KMS-11 (cell line): ENCODE measurements at regions not wholly inside any gene's neighbourhood (a gene's known extent, or its start where the extent isn't known, plus 50 kb on each side); places are given as distances from the start of the nearest gene placed in this dataset.

Experiments
- H2AFZ ChIP-seq: fragments of 200-600 bp; sonication (generic); 2 replicates; pipeline ENCODE4 v1.6.1; 2016; ENCODE audit warnings: antibody characterized with exemption, mixed run types, low read depth
- H3K27ac ChIP-seq: fragments of 200-600 bp; sonication (generic); 2 replicates; pipeline ENCODE4 v1.6.1; 2016; ENCODE audit warnings: mild to moderate bottlenecking, mixed run types
- H3K27me3 ChIP-seq: fragments of 200-600 bp; sonication (generic); 2 replicates; pipeline ENCODE4 v1.6.1; 2017; ENCODE audit warnings: mild to moderate bottlenecking, low read depth, mixed run types, moderate library complexity; ENCODE audit not compliant: insufficient read depth
- H3K36me3 ChIP-seq: fragments of 200-600 bp; sonication (generic); 2 replicates; pipeline ENCODE4 v1.6.1; 2017; ENCODE audit warnings: mild to moderate bottlenecking, mixed run types; ENCODE audit not compliant: insufficient read depth
- H3K4me1 ChIP-seq: fragments of 200-600 bp; sonication (generic); 2 replicates; pipeline ENCODE4 v1.6.1; 2016; ENCODE audit warnings: mild to moderate bottlenecking, low read depth, mixed run types; ENCODE audit not compliant: poor library complexity, severe bottlenecking
- H3K4me2 ChIP-seq: fragments of 200-600 bp; sonication (generic); 2 replicates; pipeline ENCODE4 v1.7.0; 2016; ENCODE audit warnings: mild to moderate bottlenecking, mixed run types
- H3K4me3 ChIP-seq: fragments of 200-600 bp; sonication (generic); IDR thresholded peaks from 2 replicates; pipeline ENCODE4 v1.6.1; 2017; ENCODE audit warnings: low read depth, low read length, mixed read lengths; ENCODE audit not compliant: insufficient read depth
- H3K79me2 ChIP-seq: fragments of 200-600 bp; sonication (generic); 2 replicates; pipeline ENCODE4 v1.6.1; 2016; ENCODE audit warnings: low read depth, mixed run types; ENCODE audit not compliant: insufficient read depth
- H3K9ac ChIP-seq: fragments of 200-600 bp; sonication (generic); 2 replicates; pipeline ENCODE4 v1.6.1; 2016; ENCODE audit warnings: mild to moderate bottlenecking, mixed run types
- H4K20me1 ChIP-seq: fragments of 200-600 bp; sonication (generic); 2 replicates; pipeline ENCODE4 v1.6.1; 2016; ENCODE audit warnings: mild to moderate bottlenecking, mixed run types; ENCODE audit not compliant: insufficient read depth
- TF ChIP-seq, protein P1 (sequence below): fragments of 200-600 bp; sonication (generic); conservative IDR thresholded peaks from 2 replicates; pipeline ENCODE4 v1.6.1; 2017; ENCODE audit warnings: low read depth, mild to moderate bottlenecking, antibody characterized with exemption, low read length, moderate library complexity, mixed read lengths

DNA sequence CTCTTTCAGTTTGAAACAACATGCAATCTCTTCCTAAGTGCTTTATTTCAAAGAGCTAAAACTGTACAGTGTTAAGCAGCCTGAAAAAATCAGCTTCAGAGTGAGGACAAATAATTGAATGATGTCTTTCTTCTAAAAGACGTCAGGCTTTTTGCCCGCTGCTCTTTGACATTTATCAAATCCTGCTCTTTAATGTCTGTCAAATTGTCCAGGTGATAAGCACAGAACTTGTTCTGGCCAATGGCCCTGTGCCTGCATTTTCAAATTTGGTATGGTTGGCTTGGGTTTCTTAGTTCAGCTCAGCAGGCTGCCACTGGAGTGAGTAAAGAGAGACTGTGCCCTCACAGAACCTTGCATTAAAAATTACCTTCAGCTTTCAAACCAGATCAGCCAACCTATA, 712.9 kb upstream of the LCORL start:
- H3K4me3 ChIP-seq: no peak overlapping the region
- no peaks in the 10 kb centered on the region for H4K20me1 ChIP-seq
- H2AFZ ChIP-seq: no peak overlapping the region
- H3K36me3 ChIP-seq: no peaks in the 10 kb centered on the region
- no peaks in the 10 kb centered on the region for H3K27me3 ChIP-seq
- H3K4me1 ChIP-seq: no peaks in the 10 kb centered on the region
- H3K79me2 ChIP-seq: no peaks in the 10 kb centered on the region
- H3K27ac ChIP-seq: no peak overlapping the region
- H3K9ac ChIP-seq: no peak overlapping the region
- TF ChIP-seq, protein P1, sequence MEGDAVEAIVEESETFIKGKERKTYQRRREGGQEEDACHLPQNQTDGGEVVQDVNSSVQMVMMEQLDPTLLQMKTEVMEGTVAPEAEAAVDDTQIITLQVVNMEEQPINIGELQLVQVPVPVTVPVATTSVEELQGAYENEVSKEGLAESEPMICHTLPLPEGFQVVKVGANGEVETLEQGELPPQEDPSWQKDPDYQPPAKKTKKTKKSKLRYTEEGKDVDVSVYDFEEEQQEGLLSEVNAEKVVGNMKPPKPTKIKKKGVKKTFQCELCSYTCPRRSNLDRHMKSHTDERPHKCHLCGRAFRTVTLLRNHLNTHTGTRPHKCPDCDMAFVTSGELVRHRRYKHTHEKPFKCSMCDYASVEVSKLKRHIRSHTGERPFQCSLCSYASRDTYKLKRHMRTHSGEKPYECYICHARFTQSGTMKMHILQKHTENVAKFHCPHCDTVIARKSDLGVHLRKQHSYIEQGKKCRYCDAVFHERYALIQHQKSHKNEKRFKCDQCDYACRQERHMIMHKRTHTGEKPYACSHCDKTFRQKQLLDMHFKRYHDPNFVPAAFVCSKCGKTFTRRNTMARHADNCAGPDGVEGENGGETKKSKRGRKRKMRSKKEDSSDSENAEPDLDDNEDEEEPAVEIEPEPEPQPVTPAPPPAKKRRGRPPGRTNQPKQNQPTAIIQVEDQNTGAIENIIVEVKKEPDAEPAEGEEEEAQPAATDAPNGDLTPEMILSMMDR: no peak
- no peak overlapping the region for H3K4me2 ChIP-seq

DNA sequence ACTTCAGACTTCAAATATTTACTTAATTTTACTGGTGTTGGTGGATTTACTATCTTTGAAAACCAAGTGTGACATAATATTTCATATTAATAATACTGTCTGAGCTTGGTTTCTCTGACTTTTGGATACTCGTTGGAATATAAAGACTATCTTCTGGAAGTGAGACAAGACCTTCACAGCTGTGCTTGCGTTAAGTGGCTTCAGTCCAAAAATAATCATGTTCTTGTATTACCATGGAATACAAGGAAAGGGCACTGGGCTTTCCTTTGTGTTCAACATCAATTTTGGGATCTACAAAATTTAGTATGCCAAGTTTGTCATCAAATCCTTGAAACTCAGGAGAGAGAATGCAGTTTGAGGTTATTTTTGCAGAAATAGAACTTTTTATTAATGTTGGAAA, 712.4 kb upstream of the LCORL start:
- Histone ChIP-seq H2AFZ (no peak overlapping the region), H3K27ac (no peak overlapping the region), H3K36me3 (no peaks in the 10 kb centered on the region)

DNA sequence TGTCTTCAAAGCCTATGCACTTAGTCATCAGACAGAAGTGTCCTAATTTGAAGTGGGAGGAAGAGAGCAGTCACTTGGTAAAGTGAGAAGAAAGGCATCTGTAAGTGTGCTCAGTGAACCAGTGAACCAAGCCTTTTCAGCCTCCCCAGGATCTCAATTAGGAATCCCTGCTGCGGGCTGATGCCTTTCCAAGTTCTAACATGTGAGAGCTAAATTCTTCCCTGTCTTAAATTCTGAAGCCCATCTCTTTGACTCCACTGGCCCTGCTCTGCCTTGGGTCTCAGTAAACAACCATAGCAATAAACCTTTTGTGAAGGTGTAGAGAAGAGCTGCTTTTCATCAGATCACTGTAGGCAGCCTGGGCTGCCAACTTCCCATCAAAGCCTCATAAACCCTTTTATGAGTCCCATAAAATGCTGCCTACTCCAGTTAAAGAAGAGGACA, 701.2 kb upstream of the LCORL start:
- H3K4me1 ChIP-seq: no peaks in the 10 kb centered on the region
- no peaks in the 10 kb centered on the region for H3K79me2 ChIP-seq
- H3K9ac ChIP-seq: no peak overlapping the region
- no peak overlapping the region for H3K27ac ChIP-seq
- H3K36me3 ChIP-seq: no peaks in the 10 kb centered on the region
- no peak overlapping the region for H3K4me2 ChIP-seq
- TF ChIP-seq, protein P1: no peak
- no peak overlapping the region for H3K4me3 ChIP-seq
- no peak overlapping the region for H2AFZ ChIP-seq
- H3K27me3 ChIP-seq: no peaks in the 10 kb centered on the region
- no peaks in the 10 kb centered on the region for H4K20me1 ChIP-seq

More for the DNA sequence above, 712.4 kb upstream of the LCORL start:
- no peaks in the 10 kb centered on the region for H4K20me1 ChIP-seq
- TF ChIP-seq, protein P1: no peak
- no peaks in the 10 kb centered on the region for H3K79me2 ChIP-seq
- H3K4me2 ChIP-seq: no peak overlapping the region
- no peak overlapping the region for H3K9ac ChIP-seq
- no peaks in the 10 kb centered on the region for H3K4me1 ChIP-seq
- no peak overlapping the region for H3K4me3 ChIP-seq
- no peaks in the 10 kb centered on the region for H3K27me3 ChIP-seq

DNA sequence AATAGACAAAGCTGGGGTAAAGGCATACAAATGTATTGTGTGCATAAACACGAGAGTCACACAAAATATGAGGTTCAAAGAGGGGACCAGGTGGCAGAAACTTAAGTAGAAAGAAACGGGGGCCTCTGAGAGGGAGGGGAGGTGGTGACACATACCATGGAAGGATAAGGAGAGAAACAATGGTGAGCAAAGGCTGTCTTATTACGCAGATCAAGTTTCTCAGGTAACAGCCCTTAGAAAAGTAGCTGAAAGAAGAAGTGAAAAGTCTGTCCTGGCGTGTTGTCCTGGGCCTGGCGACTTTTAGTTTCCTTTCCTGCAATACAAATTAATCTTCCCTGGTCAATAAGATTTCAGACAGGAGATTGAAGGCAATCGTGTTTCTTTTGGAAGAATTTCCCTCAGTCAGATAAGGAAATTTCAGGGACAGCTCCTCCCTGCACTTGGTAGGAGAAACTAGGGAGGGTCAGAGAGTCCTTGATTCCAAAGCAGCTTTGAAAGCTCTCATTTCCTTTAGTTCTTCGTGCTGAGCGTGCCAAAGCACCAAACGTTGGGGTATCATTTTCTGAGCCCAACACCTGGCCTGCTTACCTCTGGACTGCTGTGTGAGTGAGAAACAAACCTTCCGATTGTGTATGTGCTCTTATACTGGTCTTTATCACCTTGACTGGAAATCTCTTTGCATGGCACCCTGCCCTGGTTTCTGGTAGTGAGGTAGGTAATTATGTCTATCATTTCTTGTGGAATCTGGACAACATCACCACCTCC, 676.7 kb upstream of the LCORL start:
- Histone ChIP-seq H3K4me2 (no peak overlapping the region), H2AFZ (no peak overlapping the region), H3K79me2 (no peaks in the 10 kb centered on the region)

More for the DNA sequence above, 676.7 kb upstream of the LCORL start:
- Histone ChIP-seq H3K27me3 (no peaks in the 10 kb centered on the region), H3K9ac (no peak overlapping the region), H3K4me3 (no peak overlapping the region), H3K27ac (no peak overlapping the region), H3K36me3 (no peaks in the 10 kb centered on the region), H4K20me1 (no peaks in the 10 kb centered on the region), H3K4me1 (no peaks in the 10 kb centered on the region)
- TF ChIP-seq, protein P1: no peak
